HepG2 (cell line): ENCODE measurements at regions not wholly inside any gene's neighbourhood (a gene's known extent, or its start where the extent isn't known, plus 50 kb on each side); places are given as distances from the start of the nearest gene placed in this dataset.

Experiments
- ATAC-seq: fragments of 200-7000 bp; cut with Tn5 transposase; 3 replicates; pipeline ENCODE4 v1.9.1; 2020; ENCODE audit warnings: mild to moderate bottlenecking, moderate library complexity
- BruUV-seq: library from RNA; stranded (reverse); fragments of 400-500 nt; replicated peaks from 2 replicates; lab custom pipeline; 2021; lab: Mats Ljungman, UMichigan
- CTCF ChIA-PET: fragments of 300-600 bp; formaldehyde crosslinking; extraction: SDS; loops from one replicate; lab custom pipeline; 2021; ENCODE audit warnings: low total read pairs, inconsistent platforms, low intra/inter-chr PET ratio; lab: Yijun Ruan, JAX
- POLR2A ChIA-PET: fragments of 350-600 bp; sonication (Branson Sonifier 250); formaldehyde crosslinking; loops from one replicate; lab custom pipeline; 2020; ENCODE audit warnings: antibody characterized with exemption, inconsistent platforms; lab: Yijun Ruan, JAX
- DNase-seq: peaks from one replicate; pipeline ENCODE4 v3.0.0-alpha.2; 2015; ENCODE audit warnings: low spot score
- FAIRE-seq: peaks from 3 replicates; lab custom pipeline; 2011; peaks lifted over from hg19 to GRCh38; lab: Jason Lieb, UNC
- H2AFZ ChIP-seq: one replicate; pipeline ENCODE4 v1.6.1; 2011; ENCODE audit warnings: low read length, inconsistent platforms
- H3K27ac ChIP-seq: fragments of 300-600 bp; 3 replicates; pipeline ENCODE4 v1.8.0; 2011; ENCODE audit warnings: mixed run types, mild to moderate bottlenecking, mixed read lengths, low read length, inconsistent platforms; ENCODE audit not compliant: insufficient read depth; ENCODE audit errors: extremely low read length
- H3K27me3 ChIP-seq, 2 experiments: fragments of 200-600 bp in 1 of 2; 2 replicates in 1 of 2; 3 replicates in 1 of 2; pipeline versions ENCODE4 v1.6.0 to v1.8.0; 2011; ENCODE audit warnings: low read length in 2 of 2, mild to moderate bottlenecking in 2 of 2, moderate library complexity in 2 of 2, inconsistent platforms in 1 of 2; ENCODE audit not compliant: insufficient read depth in 2 of 2, control insufficient read depth in 1 of 2
- H3K36me3 ChIP-seq, 2 experiments: fragments of 200-600 bp in 1 of 2; replicated peaks in 1 of 2; 2 replicates in 1 of 2; 3 replicates in 1 of 2; pipeline versions ENCODE4 v1.5.1 to v1.8.0; 2011; ENCODE audit warnings: low read length in 2 of 2, inconsistent platforms in 1 of 2; ENCODE audit not compliant: insufficient read depth in 2 of 2, control insufficient read depth in 1 of 2
- H3K4me1 ChIP-seq: 2 replicates; pipeline ENCODE4 v1.5.1; 2012; ENCODE audit warnings: low read length, inconsistent platforms; ENCODE audit not compliant: insufficient read depth
- H3K4me2 ChIP-seq: 2 replicates; pipeline ENCODE4 v1.6.0; 2011; ENCODE audit warnings: low read depth, low read length, inconsistent platforms
- H3K4me3 ChIP-seq, 3 experiments: fragments of 200-600 bp in 1 of 3; sonication (generic), shearing (Covaris generic) in 1 of 3; replicated peaks in 1 of 3; 2 replicates each; pipeline ENCODE4 v1.5.1; 2011 to 2016; ENCODE audit warnings: low read length in 3 of 3, inconsistent platforms in 2 of 3, low read depth in 2 of 3, mild to moderate bottlenecking in 2 of 3, control low read depth in 1 of 3, mixed read lengths in 1 of 3; ENCODE audit not compliant: insufficient read depth in 1 of 3
- H3K79me2 ChIP-seq: one replicate; pipeline ENCODE4 v1.6.1; 2011; ENCODE audit warnings: low read length, inconsistent platforms; ENCODE audit not compliant: insufficient read depth
- H3K9ac ChIP-seq: 2 replicates; pipeline ENCODE4 v1.6.0; 2011; ENCODE audit warnings: mild to moderate bottlenecking, low read depth, low read length, inconsistent platforms; ENCODE audit not compliant: insufficient read depth
- H3K9me3 ChIP-seq: 2 replicates; pipeline ENCODE4 v1.5.1; 2012; ENCODE audit warnings: mild to moderate bottlenecking, low read length
- H4K20me1 ChIP-seq: 2 replicates; pipeline ENCODE4 v1.6.0; 2011; ENCODE audit warnings: inconsistent platforms, mild to moderate bottlenecking, low read length, moderate library complexity; ENCODE audit not compliant: insufficient read depth
- HOXA5 ChIP-seq: sonication (generic); formaldehyde crosslinking; IDR thresholded peaks from 2 replicates; pipeline ENCODE4 v1.4.0; 2020; ENCODE audit warnings: missing genetic modification reagents
- JDP2 ChIP-seq: sonication (generic); formaldehyde crosslinking; IDR thresholded peaks from 2 replicates; pipeline ENCODE4 v1.8.1; 2022; ENCODE audit warnings: missing genetic modification reagents, borderline replicate concordance
- PAF1 ChIP-seq: IDR thresholded peaks from 2 replicates; pipeline ENCODE4 v1.6.1; 2016; ENCODE audit warnings: missing genetic modification reagents, missing compliant biosample characterization
- PAX8 ChIP-seq: sonication (generic); formaldehyde crosslinking; IDR thresholded peaks from 2 replicates; pipeline ENCODE4 v1.8.0; 2022; ENCODE audit warnings: mild to moderate bottlenecking, missing genetic modification reagents, borderline replicate concordance
- PITX1 ChIP-seq: sonication (generic); formaldehyde crosslinking; IDR thresholded peaks from 2 replicates; pipeline ENCODE4 v1.5.1; 2020; ENCODE audit warnings: mild to moderate bottlenecking, missing genetic modification reagents
- SMARCE1 ChIP-seq: fragments of 450-650 bp; IDR thresholded peaks from 2 replicates; pipeline ENCODE4 v1.6.1; 2017; ENCODE audit warnings: borderline replicate concordance
- ZNF367 ChIP-seq: sonication (generic); formaldehyde crosslinking; IDR thresholded peaks from 2 replicates; pipeline ENCODE4 v1.4.0; 2020; ENCODE audit warnings: missing genetic modification reagents, borderline replicate concordance
- ZNF615 ChIP-seq: sonication (generic); formaldehyde crosslinking; IDR thresholded peaks from 2 replicates; pipeline ENCODE4 v1.5.0; 2020; ENCODE audit warnings: mild to moderate bottlenecking, missing genetic modification reagents, borderline replicate concordance
- ZNF784 ChIP-seq: sonication (generic); formaldehyde crosslinking; IDR thresholded peaks from 2 replicates; pipeline ENCODE4 v1.5.1; 2020; ENCODE audit warnings: missing genetic modification reagents, mild to moderate bottlenecking, borderline replicate concordance
- ZSCAN25 ChIP-seq: sonication (generic); formaldehyde crosslinking; IDR thresholded peaks from 2 replicates; pipeline ENCODE4 v1.8.0; 2022; ENCODE audit warnings: mild to moderate bottlenecking, missing genetic modification reagents
- ZZZ3 ChIP-seq: sonication (generic); formaldehyde crosslinking; IDR thresholded peaks from 2 replicates; pipeline ENCODE4 v1.4.0; 2020; ENCODE audit warnings: missing genetic modification reagents, mild to moderate bottlenecking, borderline replicate concordance
- WGBS: methylation state at CpG from one replicate; pipeline ENCODE4 v1.1.6; 2017; ENCODE audit warnings: low lambda C conversion rate; 5-methylcytosine and 5-hydroxymethylcytosine counted together
- in situ Hi-C: cut with HindIII; loops from 2 replicates; pipeline ENCODE4 v1.10.0; 2017; ENCODE audit warnings: low pct_unique_long_range_greater_than_20kb; ENCODE audit not compliant: extremely low pct_ligation_motif_present
- intact Hi-C: fragments of 100-400 bp; cut with micrococcal nuclease; formaldehyde crosslinking; loops from one replicate; pipeline ENCODE4 v1.10.0; 2022; ENCODE audit not compliant: unreplicated experiment
- TF ChIP-seq, protein P1 (sequence below): IDR thresholded peaks from 2 replicates; pipeline ENCODE4 v1.6.1; 2016; ENCODE audit warnings: mild to moderate bottlenecking
- TF ChIP-seq, protein P2 (sequence below): sonication (generic); formaldehyde crosslinking; IDR thresholded peaks from 2 replicates; pipeline ENCODE4 v1.8.0; 2022; ENCODE audit warnings: mild to moderate bottlenecking, missing genetic modification reagents, moderate library complexity
- TF ChIP-seq, protein P3 (sequence below): sonication (generic); formaldehyde crosslinking; IDR thresholded peaks from 2 replicates; pipeline ENCODE4 v1.8.0; 2022; ENCODE audit warnings: mild to moderate bottlenecking, missing genetic modification reagents, moderate library complexity
- TF ChIP-seq, protein P4 (sequence below): sonication (generic); formaldehyde crosslinking; IDR thresholded peaks from 2 replicates; pipeline ENCODE4 v1.4.0; 2020; ENCODE audit warnings: missing genetic modification reagents
- TF ChIP-seq, protein P5 (sequence below): sonication (generic); formaldehyde crosslinking; IDR thresholded peaks from 2 replicates; pipeline ENCODE4 v1.8.1; 2022; ENCODE audit warnings: low read depth, mild to moderate bottlenecking, missing genetic modification reagents

DNA sequence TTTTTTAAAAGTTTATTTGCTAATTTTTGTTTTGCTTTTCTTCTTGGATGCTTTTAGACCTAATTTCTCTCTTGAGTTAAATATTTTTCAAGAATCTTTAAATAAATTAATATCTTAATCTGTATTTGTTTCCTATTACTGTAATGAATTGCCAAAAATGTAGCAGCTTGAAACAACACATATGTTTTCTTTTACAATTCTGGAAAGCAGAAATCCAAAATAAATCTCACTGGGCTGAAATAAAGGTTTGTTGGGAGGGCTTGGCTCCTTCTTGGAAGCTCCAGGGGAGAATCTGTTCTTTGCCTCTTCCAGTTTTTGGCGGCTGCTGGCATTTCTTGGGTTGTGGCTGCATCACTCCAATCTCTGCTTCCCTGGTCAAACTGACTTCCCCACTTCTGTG, 658.1 kb upstream of the ARRDC3 start:
- CTCF ChIA-PET = no interaction called here

More for the DNA sequence above, 658.1 kb upstream of the ARRDC3 start:
- H2AFZ ChIP-seq = no peak overlapping the region
- H3K9ac ChIP-seq = no peak overlapping the region
- POLR2A ChIA-PET = no interaction called here
- no peaks in the 10 kb centered on the region for H3K36me3 ChIP-seq
- FAIRE-seq (no peak), DNase-seq (no peak), ATAC-seq (no peak)
- no peaks in the 10 kb centered on the region for H3K4me1 ChIP-seq
- no peaks in the 10 kb centered on the region for H3K79me2 ChIP-seq
- no peaks in the 10 kb centered on the region for H3K27me3 ChIP-seq
- intact Hi-C loops (no loop called here), in situ Hi-C loops (no loop called here)
- TF ChIP-seq, protein P1, sequence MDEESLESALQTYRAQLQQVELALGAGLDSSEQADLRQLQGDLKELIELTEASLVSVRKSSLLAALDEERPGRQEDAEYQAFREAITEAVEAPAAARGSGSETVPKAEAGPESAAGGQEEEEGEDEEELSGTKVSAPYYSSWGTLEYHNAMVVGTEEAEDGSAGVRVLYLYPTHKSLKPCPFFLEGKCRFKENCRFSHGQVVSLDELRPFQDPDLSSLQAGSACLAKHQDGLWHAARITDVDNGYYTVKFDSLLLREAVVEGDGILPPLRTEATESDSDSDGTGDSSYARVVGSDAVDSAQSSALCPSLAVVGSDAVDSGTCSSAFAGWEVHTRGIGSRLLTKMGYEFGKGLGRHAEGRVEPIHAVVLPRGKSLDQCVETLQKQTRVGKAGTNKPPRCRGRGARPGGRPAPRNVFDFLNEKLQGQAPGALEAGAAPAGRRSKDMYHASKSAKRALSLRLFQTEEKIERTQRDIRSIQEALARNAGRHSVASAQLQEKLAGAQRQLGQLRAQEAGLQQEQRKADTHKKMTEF (CRISPR knock-in tag) = no peak
- TF ChIP-seq SMARCE1 (no peak), ZNF784 (CRISPR knock-in tag) (no peak), PAX8 (no peak), ZNF615 (CRISPR knock-in tag) (no peak), HOXA5 (no peak), ZZZ3 (CRISPR knock-in tag) (no peak), ZNF367 (CRISPR knock-in tag) (no peak), JDP2 (CRISPR knock-in tag) (no peak), PITX1 (no peak), ZSCAN25 (no peak), PAF1 (CRISPR knock-in tag) (no peak)
- TF ChIP-seq, protein P2, sequence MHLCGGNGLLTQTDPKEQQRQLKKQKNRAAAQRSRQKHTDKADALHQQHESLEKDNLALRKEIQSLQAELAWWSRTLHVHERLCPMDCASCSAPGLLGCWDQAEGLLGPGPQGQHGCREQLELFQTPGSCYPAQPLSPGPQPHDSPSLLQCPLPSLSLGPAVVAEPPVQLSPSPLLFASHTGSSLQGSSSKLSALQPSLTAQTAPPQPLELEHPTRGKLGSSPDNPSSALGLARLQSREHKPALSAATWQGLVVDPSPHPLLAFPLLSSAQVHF (CRISPR knock-in tag) = no peak
- TF ChIP-seq, protein P3, sequence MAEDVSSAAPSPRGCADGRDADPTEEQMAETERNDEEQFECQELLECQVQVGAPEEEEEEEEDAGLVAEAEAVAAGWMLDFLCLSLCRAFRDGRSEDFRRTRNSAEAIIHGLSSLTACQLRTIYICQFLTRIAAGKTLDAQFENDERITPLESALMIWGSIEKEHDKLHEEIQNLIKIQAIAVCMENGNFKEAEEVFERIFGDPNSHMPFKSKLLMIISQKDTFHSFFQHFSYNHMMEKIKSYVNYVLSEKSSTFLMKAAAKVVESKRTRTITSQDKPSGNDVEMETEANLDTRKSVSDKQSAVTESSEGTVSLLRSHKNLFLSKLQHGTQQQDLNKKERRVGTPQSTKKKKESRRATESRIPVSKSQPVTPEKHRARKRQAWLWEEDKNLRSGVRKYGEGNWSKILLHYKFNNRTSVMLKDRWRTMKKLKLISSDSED (CRISPR knock-in tag) = no peak
- TF ChIP-seq, protein P4, sequence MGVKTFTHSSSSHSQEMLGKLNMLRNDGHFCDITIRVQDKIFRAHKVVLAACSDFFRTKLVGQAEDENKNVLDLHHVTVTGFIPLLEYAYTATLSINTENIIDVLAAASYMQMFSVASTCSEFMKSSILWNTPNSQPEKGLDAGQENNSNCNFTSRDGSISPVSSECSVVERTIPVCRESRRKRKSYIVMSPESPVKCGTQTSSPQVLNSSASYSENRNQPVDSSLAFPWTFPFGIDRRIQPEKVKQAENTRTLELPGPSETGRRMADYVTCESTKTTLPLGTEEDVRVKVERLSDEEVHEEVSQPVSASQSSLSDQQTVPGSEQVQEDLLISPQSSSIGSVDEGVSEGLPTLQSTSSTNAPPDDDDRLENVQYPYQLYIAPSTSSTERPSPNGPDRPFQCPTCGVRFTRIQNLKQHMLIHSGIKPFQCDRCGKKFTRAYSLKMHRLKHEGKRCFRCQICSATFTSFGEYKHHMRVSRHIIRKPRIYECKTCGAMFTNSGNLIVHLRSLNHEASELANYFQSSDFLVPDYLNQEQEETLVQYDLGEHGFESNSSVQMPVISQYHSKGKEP (CRISPR knock-in tag) = no peak
- TF ChIP-seq, protein P5, sequence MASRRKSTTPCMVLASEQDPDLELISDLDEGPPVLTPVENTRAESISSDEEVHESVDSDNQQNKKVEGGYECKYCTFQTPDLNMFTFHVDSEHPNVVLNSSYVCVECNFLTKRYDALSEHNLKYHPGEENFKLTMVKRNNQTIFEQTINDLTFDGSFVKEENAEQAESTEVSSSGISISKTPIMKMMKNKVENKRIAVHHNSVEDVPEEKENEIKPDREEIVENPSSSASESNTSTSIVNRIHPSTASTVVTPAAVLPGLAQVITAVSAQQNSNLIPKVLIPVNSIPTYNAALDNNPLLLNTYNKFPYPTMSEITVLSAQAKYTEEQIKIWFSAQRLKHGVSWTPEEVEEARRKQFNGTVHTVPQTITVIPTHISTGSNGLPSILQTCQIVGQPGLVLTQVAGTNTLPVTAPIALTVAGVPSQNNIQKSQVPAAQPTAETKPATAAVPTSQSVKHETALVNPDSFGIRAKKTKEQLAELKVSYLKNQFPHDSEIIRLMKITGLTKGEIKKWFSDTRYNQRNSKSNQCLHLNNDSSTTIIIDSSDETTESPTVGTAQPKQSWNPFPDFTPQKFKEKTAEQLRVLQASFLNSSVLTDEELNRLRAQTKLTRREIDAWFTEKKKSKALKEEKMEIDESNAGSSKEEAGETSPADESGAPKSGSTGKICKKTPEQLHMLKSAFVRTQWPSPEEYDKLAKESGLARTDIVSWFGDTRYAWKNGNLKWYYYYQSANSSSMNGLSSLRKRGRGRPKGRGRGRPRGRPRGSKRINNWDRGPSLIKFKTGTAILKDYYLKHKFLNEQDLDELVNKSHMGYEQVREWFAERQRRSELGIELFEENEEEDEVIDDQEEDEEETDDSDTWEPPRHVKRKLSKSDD (CRISPR knock-in tag) = no peak
- no peaks in the 10 kb centered on the region for H3K9me3 ChIP-seq
- H3K4me2 ChIP-seq = no peak overlapping the region
- no peak overlapping the region for H3K27ac ChIP-seq
- 0% methylated on average over 1 of the region's 1 CpG for WGBS
- no peaks in the 10 kb centered on the region for H4K20me1 ChIP-seq
- H3K4me3 ChIP-seq = no peak overlapping the region
- no TSS peak for BruUV-seq
